ENCODE measurements at regions not wholly inside any gene's neighbourhood (a gene's known extent, or its start where the extent isn't known, plus 50 kb on each side); places are given as distances from the start of the nearest gene placed in this dataset.

- TF ChIP-seq CTCF (IDR thresholded peaks at IDR 0.05 in 4 of 5, conservative IDR thresholded peaks at IDR 0.05 in 1 of 5): no peak
- no peak for TF ChIP-seq POLR2A (IDR thresholded peaks at IDR 0.05)
These were observed 168.9 kb downstream of the HS3ST1 start for GRCh38 chr4:11259837-11260236.

Data from gastrocnemius medialis (tissue), 4 donors.